Tibial nerve (tissue), 4 donors: ENCODE measurements at regions not wholly inside any gene's neighbourhood (a gene's known extent, or its start where the extent isn't known, plus 50 kb on each side); places are given as distances from the start of the nearest gene placed in this dataset.

Source experiments
- EP300 ChIP-seq, 2 donors: sonication (generic); formaldehyde crosslinking; IDR thresholded peaks; one replicate each; pipeline ENCODE4 v1.6.1; 2017; ENCODE audit warnings: antibody characterized with exemption in 2 of 2, mild to moderate bottlenecking in 1 of 2
- POLR2A ChIP-seq, 2 donors: fragments of 450-650 bp; IDR thresholded peaks; one replicate each; pipeline ENCODE4 v1.6.1; 2017; ENCODE audit warnings: antibody characterized with exemption in 2 of 2, mild to moderate bottlenecking in 2 of 2, moderate library complexity in 2 of 2
- TF ChIP-seq, protein P1 (sequence below), 5 experiments: fragments of 200-600 bp in 3 of 5; fragments of 450-650 bp in 2 of 5; sonication (generic) in 3 of 5; IDR thresholded peaks; one replicate each; pipeline ENCODE4 v1.5.1; 2016 to 2019; ENCODE audit warnings: antibody characterized with exemption in 5 of 5, mild to moderate bottlenecking in 3 of 5, moderate library complexity in 2 of 5

DNA sequence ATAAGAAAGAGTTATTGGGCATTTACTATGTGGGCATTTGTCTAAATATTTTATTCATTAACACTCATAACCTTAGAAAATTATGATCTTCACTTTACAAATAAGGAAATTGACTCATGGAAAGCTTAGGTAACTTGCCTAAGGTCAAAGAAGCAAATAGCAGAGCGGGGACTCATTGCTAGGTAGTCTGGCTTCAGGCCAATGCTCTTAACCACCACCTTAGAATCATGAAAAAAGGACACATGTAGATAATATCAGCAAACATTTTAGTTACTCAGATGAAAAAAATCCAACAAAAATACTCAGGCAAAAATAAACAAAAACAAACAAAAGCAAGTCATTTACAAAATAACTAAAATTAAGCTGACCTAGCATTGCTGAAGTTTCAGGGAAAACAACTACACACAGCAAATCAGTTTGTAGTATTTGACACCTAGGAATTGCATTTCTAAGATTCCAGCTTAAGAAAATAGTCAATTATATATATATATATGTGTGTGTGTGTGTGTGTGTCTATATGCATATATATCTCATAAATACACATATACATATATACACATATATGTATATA lies 166.0 kb downstream of the HMHB1 start:
- TF ChIP-seq, protein P1, sequence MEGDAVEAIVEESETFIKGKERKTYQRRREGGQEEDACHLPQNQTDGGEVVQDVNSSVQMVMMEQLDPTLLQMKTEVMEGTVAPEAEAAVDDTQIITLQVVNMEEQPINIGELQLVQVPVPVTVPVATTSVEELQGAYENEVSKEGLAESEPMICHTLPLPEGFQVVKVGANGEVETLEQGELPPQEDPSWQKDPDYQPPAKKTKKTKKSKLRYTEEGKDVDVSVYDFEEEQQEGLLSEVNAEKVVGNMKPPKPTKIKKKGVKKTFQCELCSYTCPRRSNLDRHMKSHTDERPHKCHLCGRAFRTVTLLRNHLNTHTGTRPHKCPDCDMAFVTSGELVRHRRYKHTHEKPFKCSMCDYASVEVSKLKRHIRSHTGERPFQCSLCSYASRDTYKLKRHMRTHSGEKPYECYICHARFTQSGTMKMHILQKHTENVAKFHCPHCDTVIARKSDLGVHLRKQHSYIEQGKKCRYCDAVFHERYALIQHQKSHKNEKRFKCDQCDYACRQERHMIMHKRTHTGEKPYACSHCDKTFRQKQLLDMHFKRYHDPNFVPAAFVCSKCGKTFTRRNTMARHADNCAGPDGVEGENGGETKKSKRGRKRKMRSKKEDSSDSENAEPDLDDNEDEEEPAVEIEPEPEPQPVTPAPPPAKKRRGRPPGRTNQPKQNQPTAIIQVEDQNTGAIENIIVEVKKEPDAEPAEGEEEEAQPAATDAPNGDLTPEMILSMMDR (IDR thresholded peaks at IDR 0.05) = no peak
- TF ChIP-seq EP300 (IDR thresholded peaks at IDR 0.05) = no peak
- TF ChIP-seq POLR2A (IDR thresholded peaks at IDR 0.05) = no peak
